T-helper 2 cell (primary cell): ENCODE measurements at regions not wholly inside any gene's neighbourhood (a gene's known extent, or its start where the extent isn't known, plus 50 kb on each side); places are given as distances from the start of the nearest gene placed in this dataset.
"Not testable (repeated sequence)": the region's sequence is repeated elsewhere in the genome, so short reads cannot be mapped to it uniquely, and the experiment has no call there.

Experiments
- DNase-seq, 5 experiments: peaks; one replicate each; pipeline versions ENCODE4 v3.0.0 to v3.0.0-alpha.2; 2012 to 2022

DNA sequence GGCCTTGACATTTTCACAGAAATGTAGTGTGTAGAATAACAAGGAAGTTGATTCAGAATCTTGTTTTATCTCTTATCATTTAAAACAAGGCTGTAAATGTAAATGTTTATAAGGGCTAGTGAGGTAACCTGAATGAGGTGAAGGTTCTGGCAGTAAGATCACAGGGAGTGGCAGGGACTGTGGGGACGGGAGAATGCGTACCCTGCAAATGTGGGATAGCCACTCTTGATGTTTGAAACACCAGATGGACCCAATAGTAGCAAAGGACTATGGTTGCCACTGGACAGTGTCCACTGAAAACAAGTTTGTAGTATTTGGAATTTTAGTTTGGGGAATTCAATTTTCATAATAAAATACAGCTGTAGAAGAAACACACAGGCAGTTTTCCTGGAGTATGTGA, 155.3 kb downstream of the FHIP1A start:
- DNase-seq: no peak

GRCh38 chr4:151565583-151565982, 156.6 kb downstream of the FHIP1A start:
- no peak for DNase-seq

- no peak for DNase-seq
These were observed 157.1 kb downstream of the FHIP1A start for GRCh38 chr4:151566053-151566452.

DNA sequence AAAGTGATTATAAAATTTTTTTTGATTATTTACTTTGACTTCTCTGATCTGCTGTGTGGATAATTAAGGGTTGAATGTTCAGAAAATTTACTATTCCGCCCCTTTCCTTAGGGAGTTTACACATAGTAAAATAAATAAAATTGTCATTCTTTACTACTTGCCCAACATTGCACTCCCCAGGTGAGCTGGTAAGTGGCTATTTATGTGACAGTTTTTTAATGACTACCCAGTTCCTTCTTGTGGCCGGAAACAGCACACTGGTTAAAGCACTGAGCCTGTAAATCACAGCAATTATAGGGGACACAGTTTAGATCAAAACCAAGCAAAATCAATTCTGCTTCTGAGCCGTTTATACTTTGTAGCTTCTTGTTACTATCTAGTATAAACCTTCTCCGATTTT, 158.1 kb downstream of the FHIP1A start:
- DNase-seq: peak in 1 of 5 experiments; percentile 18

DNA sequence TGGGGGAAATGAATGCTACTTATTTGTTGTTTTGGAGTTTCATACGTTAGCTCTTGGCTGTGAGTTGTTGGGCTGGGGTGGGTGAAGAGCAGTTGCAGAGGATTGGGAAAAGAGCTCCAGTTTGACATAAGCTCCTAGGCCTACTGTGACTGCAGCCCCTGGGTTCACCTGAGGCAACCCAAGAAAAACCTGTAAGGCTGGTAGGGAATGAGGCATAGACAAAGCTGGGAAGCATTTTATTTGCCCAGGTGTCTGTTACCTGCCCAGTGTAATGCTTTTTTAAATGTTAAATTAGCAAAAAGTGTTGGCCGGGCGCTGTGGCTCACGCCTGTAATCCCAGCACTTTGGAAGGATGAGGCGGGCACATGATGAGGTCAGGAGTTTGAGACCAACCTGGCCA, 160.0 kb downstream of the FHIP1A start:
- DNase-seq: no peak

GRCh38 chr4:151569650-151570049, 160.7 kb downstream of the FHIP1A start:
- no peak for DNase-seq

GRCh38 chr4:151573474-151573873, 164.5 kb downstream of the FHIP1A start:
- no peak for DNase-seq

GRCh38 chr4:151573945-151574344, 165.0 kb downstream of the FHIP1A start:
- DNase-seq: no peak

DNA sequence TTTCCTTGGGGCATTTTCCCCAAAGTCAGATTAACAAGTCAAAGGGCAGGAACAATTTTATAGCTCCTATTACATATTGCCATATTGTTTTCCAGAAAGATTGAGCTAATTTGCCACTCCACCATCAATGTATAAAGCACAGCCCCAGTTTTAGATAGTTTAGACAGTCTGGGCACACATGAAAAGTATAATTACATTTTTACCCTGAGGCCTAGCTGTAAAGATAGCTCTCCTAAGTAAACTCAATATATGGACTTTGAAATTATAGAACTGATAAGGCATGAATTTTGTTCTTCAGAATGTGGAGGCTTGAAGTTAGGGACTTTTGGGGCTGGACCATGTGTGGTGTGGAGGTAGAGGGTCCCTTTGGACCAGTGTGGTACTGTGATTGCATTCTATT, 166.0 kb downstream of the FHIP1A start:
- DNase-seq: no peak

DNA sequence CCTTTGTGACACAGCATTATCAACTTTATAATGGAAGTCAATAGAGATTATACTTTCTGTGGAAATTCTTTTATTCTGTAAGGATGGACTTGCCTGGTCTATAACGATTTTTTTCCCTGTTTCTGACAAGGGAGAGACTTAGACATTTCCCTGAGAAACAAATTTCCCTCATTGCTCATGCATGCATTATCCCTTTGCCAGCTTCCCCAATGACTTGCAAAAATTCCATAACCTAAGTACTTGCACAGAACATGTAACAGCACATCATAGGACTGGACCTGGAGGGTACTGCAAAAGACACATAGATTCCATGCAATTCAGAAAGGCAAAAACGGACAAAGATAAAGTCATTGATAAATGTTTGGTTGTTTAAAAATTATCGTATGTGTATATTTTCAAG, 166.7 kb downstream of the FHIP1A start:
- no peak for DNase-seq

DNA sequence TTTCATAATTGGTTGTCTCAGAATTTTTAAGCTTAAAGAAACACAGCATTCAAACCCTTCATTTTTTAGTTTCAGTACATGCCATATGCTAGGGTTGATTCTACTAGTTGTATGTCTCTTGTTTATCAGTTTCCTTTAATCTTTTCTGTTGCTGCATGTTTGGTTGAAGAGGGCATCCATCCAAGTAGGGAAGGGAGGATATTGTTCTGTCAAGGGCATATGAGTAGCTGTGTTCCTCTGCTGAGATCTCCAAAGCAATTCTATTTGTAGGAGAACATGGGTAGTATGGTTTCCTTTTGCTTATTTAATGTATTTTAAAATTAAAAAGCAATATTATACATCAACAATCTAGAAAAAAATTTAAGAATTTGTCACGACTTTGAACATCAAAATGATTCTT, 167.7 kb downstream of the FHIP1A start:
- no peak for DNase-seq

DNA sequence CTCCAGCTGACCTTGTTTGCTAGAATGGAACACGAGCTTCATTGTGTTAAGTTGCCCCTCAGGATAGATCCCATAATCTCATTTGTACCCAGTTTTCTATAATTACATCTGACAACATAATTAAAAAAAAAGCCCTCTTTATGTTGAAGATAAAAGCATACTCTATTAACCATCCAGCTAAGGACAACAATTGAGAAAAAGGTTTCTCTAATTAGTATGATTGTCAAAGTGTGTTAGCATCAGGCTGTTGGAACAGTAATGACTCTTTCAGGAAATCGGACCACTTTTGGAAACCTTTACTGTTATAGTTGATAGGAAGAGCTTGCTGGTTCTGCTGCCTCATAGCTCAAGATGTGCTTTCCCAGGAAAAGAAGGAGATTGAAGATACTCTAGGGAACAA, 172.6 kb downstream of the FHIP1A start:
- DNase-seq: no peak

GRCh38 chr4:151582098-151582497, 173.1 kb downstream of the FHIP1A start:
- DNase-seq: no peak

DNA sequence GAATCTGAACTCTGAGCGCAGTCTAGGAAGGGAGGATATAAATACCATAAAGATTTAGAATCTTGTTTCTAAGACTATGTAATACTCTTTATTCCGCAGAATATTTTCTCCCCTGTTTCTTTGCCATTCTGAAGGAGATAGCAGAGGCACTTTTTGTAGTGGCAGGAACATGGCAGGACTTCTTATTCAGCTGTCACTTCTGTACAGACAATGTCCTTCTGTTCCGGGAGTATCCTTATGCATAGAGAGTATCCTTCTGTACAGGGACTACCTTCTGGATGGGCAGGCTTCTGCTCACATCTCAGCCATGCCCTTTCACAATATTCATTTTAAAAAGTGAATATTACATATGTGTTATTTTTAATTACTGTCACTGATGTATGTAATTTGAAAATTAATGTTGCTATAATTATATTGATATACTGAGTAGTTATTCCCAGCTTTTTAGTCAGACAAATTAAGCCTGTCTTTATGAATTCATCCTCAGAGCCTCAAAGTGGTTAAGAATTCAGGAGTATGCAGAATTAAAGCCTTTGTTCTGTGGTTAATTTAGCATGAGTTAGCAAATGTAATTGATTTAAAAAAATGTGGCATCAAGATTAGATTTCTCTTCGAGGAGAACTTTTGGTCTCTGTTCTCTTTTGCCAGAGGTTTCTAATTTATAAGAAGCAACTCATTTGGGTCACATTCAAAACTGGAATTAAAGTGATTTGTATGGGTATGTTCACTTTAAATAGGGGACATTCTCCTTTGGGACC, 174.4 kb downstream of the FHIP1A start:
- DNase-seq: no peak

- no peak for DNase-seq
These were observed 175.1 kb downstream of the FHIP1A start for GRCh38 chr4:151584101-151584500.

GRCh38 chr4:151595629-151596028, 165.2 kb downstream of the GATB start:
- not testable (repeated sequence) for DNase-seq

- DNase-seq: not testable (repeated sequence)
These were observed 163.1 kb downstream of the GATB start for GRCh38 chr4:151597691-151598090.

GRCh38 chr4:151599863-151600262, 160.9 kb downstream of the GATB start:
- DNase-seq: no peak

DNA sequence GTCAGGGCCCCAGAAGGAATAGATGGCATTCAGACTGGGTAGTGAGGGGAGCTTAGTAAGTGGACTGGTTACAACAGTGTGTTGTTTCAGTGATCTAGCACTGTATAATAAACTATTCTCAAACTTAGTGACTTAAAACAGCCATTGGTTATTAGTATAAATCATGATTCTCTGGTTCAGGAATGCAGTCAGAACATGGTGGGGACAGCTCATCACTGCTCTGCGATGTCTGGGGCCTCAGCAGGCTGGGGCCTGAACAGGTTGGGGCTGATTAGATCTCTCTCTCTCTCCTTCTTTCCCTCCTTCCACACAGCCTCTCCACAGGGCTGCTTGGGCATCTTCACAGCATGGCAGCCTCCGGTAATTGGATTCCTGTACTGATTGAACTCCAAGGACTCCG, 160.4 kb downstream of the GATB start:
- DNase-seq: no peak

DNA sequence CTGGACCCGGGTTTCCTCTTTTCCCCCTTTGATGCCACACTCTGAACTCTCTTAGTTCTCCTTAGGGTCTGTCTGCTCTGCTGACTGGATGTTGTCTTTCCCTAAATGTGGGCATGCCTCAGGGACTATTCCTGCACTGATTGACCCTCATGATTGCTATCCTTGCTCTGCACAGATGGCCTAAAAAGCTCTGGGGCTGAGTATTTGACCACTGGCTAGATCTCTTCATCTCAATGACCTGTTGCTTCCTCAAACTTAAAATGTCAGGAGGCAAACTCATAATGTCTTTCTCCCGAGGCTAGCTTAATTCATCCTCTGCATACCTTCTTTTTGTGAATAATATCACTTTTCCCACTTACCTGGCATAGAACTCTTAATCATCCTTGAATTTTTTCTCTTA, 157.4 kb downstream of the GATB start:
- no peak for DNase-seq

DNA sequence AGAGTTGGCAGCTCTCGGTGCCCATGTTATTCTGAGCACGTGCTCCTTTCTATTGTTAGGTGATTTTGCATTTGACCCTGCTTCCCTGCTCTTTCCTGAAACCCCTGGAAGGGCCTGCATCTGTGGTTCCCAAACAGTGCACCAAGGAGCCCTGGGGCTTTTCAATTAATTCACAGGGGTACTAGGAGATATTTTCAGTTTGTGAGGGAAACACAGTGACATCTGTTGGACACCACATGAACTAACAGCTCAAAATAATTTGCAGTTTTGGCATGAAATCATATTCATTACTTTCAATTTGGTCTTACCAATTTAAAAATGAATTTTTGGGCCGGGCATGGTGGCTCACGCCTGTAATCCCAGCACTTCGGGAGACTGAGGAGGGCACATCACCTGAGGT, 156.6 kb downstream of the GATB start:
- peak in 1 of 5 experiments; percentile 16 for DNase-seq

DNA sequence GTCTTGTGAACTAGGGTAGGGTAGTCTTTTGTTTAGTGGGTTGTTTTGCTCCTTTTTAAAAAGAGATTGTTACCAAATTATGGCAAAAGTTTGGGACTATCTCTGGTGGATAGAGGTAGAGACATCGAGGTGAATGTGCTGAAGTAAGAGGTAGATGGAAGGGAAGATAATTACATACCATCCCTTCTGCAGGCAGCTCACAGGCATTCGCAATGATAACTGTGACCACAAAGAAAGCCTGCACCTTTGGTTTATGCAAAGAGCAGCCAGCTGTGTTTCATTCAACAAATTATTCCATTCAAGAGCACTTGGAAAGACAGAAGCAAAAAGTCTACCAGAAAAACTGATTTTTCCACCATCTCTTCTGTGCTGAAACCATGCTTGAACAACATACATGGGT, 155.6 kb downstream of the GATB start:
- DNase-seq: peak in 1 of 5 experiments; percentile 15

- DNase-seq: no peak
These were observed 154.7 kb downstream of the GATB start for GRCh38 chr4:151606061-151606460.

DNA sequence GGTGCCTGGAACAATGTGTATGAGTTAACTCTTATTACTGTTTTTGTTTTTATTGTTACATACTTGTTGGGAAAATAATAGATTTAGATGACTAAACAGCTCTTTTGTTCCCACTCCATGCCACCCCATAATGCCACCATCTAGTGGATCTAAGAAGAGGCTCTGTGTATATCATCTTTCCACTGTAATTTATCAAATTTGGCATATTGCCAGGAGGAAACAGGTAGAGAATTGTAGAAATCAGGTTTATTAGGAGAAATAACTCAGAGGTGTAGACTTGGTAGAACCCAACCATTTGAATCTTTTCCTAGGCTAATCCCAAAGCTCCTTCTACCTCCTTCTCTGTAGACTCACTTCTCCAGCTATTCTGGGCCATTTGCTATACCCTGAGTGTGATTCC, 150.6 kb downstream of the GATB start:
- no peak for DNase-seq

- no peak for DNase-seq
These were observed 148.8 kb downstream of the GATB start for GRCh38 chr4:151611960-151612359.
